ENCODE measurements at regions not wholly inside any gene's neighbourhood (a gene's known extent, or its start where the extent isn't known, plus 50 kb on each side); places are given as distances from the start of the nearest gene placed in this dataset.
A peak's percentile ranks its signal among the peaks of the same experiment; 100 is the strongest.

DNA sequence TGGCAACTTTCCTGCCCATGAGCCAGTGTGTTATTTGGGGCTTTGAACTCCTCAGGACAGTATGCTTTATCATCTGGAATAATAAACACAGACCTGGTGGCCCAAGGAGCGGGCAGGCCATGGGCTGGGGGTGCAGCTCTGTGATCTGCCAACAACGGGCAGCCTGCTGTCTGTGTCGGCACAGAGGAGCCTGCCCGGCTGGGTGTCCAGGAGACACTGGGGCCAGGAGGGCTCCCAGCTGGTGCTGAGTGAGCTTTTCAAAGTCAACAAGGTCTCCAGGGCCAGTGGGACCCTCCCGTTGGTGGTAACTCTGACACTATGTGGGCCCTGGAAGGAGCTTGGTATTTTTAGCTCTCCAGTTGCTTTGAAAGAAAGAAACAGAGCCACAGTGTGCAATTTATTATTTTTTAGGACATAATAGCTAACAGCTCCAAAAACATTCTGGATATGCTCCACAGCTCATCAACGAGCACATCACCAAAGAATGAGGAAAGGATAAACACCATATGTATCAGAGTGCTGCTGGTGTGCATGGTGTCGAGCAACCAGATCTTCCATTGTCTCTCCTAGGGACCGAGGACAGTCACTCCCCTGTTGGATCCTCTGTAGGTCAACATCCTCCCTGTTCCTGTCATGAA is 488.7 kb upstream of the USP24 start:
- TF ChIP-seq, protein P1, sequence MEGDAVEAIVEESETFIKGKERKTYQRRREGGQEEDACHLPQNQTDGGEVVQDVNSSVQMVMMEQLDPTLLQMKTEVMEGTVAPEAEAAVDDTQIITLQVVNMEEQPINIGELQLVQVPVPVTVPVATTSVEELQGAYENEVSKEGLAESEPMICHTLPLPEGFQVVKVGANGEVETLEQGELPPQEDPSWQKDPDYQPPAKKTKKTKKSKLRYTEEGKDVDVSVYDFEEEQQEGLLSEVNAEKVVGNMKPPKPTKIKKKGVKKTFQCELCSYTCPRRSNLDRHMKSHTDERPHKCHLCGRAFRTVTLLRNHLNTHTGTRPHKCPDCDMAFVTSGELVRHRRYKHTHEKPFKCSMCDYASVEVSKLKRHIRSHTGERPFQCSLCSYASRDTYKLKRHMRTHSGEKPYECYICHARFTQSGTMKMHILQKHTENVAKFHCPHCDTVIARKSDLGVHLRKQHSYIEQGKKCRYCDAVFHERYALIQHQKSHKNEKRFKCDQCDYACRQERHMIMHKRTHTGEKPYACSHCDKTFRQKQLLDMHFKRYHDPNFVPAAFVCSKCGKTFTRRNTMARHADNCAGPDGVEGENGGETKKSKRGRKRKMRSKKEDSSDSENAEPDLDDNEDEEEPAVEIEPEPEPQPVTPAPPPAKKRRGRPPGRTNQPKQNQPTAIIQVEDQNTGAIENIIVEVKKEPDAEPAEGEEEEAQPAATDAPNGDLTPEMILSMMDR (conservative IDR thresholded peaks at IDR 0.05) = no peak
- no peak overlapping the region for H3K27ac ChIP-seq

DNA sequence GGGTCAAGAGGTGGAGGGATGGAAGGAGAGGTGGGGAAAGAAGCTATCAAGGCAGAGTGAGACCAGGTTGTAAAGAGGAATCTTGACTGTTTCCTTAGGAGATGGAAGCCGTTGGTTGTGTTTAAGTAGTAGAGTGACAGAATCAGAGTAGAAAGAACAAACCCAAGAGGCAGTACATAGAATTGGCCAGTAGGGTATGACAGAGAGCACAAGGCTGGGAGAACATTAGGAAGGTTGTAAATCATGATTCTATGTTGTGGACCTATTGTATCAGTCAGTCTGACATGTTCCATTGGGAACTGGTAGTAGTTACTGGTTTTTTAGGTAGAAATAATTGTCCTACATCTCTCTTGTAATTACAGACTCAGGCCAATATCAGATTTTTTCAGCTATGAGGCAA is 486.9 kb upstream of the USP24 start:
- no peak overlapping the region for H3K27ac ChIP-seq
- TF ChIP-seq, protein P1 (conservative IDR thresholded peaks at IDR 0.05) = peak; percentile 72

DNA sequence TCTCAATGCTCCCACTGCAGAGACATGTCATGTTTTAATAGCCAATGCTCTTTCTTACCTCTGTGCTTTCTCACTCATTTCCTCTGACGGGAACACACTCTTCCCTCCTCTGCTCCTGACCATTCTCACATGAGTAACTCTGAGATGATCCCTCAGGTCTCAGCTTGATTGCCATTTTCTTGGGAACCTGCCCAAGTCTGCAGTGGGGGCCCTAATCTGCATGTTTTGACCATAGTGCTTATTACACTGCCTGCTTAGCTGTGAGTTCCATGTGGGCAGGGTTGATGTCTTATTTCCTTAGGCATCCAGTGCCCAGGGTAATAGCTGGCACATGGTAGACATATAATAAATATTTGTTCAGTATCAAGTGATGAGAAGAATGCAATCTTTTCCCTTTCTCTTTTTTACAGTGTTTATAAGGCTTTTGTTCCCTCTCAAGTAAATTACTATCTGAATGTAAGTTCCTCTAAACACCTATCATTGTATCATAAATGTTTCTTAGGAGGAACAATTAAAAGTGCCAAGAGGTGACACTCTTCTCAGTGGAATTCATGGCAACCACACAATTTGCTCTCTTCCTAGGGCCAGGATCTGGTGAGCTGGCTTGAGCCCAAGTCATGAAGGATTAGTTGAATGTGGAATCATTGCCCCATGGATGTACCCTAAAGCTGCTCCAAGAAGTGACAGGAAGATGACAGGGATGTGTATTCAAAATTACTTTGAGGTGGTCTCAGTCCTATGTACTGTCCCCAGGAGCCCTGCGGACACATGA is 485.4 kb upstream of the USP24 start:
- TF ChIP-seq, protein P1 (conservative IDR thresholded peaks at IDR 0.05) = no peak
- no peak overlapping the region for H3K27ac ChIP-seq

DNA sequence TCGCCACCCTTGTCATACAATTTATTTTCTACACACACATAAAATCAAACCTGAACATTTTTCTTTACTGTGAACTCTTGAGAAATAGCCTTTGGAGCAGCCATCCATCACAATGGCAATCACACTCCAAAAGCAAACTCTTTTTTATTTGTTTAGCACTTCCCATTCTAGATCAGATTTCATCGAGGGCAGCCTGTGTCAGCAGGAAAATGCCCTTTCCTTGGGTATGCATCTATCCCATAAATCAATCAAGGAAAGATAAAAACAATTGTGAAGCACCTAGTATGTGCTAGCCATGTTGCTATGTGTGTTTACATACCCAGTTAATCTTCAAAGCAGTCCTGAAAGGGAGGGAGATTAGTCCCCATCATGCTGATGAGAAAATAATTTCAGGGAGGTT is 484.1 kb upstream of the USP24 start:
- TF ChIP-seq, protein P1 (conservative IDR thresholded peaks at IDR 0.05) = no peak

DNA sequence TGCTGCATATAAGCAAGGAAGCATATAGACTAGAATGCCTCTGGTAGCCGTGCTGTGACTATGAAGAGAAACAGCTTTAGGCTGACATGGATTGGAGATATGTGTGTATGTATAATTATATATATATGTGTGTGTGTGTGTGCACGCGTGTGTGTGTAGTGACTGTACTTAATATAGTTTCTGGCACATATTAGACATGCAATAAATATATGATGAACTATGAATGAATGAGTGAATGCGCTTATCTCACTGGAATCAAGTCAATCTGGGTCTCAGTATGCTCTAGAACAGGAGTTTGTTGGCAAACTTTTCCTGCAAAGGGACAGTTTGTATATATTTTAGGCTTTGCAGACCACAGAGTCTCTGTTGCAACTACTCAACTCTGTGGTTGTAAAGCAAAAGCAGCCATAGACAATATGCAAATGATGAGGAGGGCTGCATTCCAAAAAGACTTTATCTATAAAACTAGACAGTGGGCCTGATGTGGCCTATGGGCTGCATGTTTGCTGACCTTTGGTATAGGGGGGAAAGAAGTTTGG is 482.9 kb upstream of the USP24 start:
- H3K27ac ChIP-seq = no peak overlapping the region
- TF ChIP-seq, protein P1 (conservative IDR thresholded peaks at IDR 0.05) = no peak

More for the DNA sequence above, 484.1 kb upstream of the USP24 start:
- no peak overlapping the region for H3K27ac ChIP-seq

DNA sequence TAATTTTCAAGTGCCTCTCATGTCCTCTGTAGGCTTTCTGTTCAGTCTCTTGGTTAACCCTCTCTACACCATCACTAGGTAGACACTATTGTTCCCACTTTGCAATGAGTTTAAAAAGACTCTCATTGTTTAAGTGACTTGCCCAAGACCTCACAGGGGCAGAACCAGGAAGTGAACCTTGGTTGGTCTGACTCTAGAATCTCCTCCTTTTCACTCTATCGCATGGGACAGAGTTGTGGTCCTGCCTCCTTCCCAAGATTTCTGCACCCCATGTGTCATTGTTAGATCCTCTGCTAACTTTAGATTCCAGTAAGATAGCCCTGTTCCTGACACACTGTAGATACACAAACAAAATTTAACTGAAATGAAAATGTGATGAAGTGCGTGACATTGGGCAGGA is 481.7 kb upstream of the USP24 start:
- TF ChIP-seq, protein P1 (conservative IDR thresholded peaks at IDR 0.05) = no peak
- H3K27ac ChIP-seq = no peak overlapping the region

DNA sequence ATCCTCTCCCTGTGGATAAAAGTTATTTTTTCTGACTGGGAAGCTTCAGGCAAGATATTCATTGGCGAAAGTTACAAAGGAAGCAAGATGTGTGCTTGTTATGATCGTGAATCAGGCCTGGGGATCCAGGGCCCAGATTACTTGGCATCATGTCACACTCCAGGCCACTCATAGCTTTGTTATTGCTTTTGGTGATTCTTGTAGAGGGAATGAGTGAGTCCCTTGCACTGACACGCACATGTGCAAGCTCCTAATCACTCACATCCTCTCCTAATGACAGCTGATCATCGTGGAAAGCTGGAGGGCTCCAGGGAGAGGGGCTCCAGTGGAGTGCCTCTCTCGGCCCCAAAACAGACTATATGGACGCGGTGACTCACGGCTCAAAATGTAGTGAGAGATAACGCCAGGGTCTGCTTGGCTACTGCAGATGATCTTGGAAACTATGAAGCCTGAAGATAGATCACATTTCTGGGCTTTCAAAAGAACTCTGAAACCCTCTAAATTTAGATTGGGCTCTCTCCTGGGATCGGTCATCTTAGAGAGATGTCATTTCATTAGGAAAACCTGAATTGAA is 481.1 kb upstream of the USP24 start:
- TF ChIP-seq, protein P1 (conservative IDR thresholded peaks at IDR 0.05) = no peak
- H3K27ac ChIP-seq = no peak overlapping the region

All from VCaP (cell line).